SU-DHL-6 (cell line): ENCODE measurements at regions not wholly inside any gene's neighbourhood (a gene's known extent, or its start where the extent isn't known, plus 50 kb on each side); places are given as distances from the start of the nearest gene placed in this dataset.

ENCODE experiments used
- EZH2phosphoT487 ChIP-seq: fragments of 200-600 bp; sonication (generic), shearing (Covaris generic); conservative IDR thresholded peaks from 2 replicates; pipeline ENCODE4 v1.6.1; 2018; ENCODE audit warnings: mild to moderate bottlenecking, antibody characterized with exemption, low read length, moderate library complexity, mixed read lengths
- TF ChIP-seq, protein P1 (sequence below): fragments of 200-600 bp; sonication (generic); IDR thresholded peaks from one replicate; pipeline ENCODE4 v1.5.1; 2017; ENCODE audit warnings: antibody characterized with exemption, mild to moderate bottlenecking, low read length, moderate library complexity; ENCODE audit not compliant: insufficient read depth, poor library complexity, severe bottlenecking

DNA sequence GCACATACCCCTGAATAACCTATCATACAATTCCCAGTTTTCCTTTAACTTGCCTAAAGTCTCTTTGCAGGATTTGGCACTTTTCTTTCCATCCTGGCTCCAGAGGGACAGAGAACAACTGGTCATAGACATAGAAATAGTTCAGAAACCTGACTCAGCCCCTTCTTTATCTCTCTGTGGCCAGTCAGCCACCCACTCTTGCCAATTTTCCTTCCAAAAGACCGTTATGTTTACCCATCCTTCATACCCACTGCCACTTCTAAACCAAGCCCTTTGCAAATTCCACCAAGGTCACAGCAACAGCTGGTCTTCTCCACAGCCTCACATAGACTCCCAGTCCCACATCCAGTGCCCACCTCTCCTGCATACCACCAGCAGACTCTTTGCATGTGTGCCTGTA, 127.2 kb upstream of the FGGY start:
- TF ChIP-seq, protein P1, sequence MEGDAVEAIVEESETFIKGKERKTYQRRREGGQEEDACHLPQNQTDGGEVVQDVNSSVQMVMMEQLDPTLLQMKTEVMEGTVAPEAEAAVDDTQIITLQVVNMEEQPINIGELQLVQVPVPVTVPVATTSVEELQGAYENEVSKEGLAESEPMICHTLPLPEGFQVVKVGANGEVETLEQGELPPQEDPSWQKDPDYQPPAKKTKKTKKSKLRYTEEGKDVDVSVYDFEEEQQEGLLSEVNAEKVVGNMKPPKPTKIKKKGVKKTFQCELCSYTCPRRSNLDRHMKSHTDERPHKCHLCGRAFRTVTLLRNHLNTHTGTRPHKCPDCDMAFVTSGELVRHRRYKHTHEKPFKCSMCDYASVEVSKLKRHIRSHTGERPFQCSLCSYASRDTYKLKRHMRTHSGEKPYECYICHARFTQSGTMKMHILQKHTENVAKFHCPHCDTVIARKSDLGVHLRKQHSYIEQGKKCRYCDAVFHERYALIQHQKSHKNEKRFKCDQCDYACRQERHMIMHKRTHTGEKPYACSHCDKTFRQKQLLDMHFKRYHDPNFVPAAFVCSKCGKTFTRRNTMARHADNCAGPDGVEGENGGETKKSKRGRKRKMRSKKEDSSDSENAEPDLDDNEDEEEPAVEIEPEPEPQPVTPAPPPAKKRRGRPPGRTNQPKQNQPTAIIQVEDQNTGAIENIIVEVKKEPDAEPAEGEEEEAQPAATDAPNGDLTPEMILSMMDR, result no peak
- no peak for TF ChIP-seq EZH2phosphoT487
